ENCODE measurements at regions not wholly inside any gene's neighbourhood (a gene's known extent, or its start where the extent isn't known, plus 50 kb on each side); places are given as distances from the start of the nearest gene placed in this dataset.

DNA sequence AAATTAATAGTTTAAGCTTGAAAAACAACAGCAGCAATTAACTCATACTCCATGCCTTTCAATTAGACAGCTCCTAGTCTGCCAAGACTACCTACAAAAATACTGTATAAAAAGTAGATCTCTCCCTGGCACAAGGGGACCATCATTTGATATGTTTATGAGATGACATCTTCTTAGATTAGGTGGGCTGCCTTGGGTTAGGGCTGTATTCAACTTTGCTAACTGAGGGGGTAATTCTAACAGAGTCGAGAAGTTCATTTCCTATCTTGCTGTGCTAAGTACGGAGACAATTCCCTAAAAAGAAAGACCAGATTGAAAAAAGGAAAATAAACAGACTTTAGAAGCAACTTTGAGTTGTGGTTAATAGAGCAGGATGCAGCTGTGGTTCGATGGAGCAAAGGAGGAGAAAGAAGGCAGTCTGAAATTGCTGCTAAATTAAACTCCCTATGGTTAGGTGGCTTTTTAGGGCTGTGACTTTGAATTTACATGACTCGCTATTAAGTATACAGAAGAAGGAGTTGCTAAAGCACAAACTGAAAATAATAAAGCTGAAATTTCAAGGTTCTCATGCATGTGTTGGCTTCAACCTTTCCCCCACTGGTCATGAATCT is 75.4 kb downstream of the CDC7 start:
- no peak for DNase-seq (ENCODE audit: low spot score)

- no peak for DNase-seq (ENCODE audit: low spot score)
These were observed 77.9 kb downstream of the CDC7 start for GRCh38 chr1:91578320-91579109.

- DNase-seq (ENCODE audit: low spot score): no peak
These were observed 79.1 kb downstream of the CDC7 start for GRCh38 chr1:91579658-91580228.

DNA sequence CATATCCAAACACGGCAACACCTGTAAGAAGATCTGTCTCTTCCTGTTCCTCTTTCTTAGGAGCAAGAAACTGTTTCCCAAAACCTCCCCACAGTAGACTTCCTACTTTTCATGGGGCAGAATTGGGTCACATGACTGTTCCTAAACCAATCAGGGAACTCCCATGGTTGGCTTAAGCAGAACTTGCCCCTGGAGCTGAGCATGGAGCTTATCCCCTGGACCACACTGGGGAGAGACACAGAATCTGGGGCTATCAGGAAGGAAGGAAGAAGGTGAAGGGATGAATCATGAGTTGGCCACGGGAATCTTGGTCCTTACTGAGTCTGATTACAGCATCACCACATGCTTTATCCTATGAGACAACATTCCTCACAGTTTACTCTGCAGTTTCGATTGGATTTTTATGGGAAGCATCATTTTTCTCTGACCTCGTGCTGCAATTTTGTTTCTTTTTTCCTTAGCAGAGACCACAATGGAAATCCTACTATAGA is 81.8 kb downstream of the CDC7 start:
- DNase-seq (ENCODE audit: low spot score): peak; percentile 92

GRCh38 chr1:91583326-91583755 is 82.7 kb downstream of the CDC7 start:
- DNase-seq (ENCODE audit: low spot score): peak; percentile 59

DNA sequence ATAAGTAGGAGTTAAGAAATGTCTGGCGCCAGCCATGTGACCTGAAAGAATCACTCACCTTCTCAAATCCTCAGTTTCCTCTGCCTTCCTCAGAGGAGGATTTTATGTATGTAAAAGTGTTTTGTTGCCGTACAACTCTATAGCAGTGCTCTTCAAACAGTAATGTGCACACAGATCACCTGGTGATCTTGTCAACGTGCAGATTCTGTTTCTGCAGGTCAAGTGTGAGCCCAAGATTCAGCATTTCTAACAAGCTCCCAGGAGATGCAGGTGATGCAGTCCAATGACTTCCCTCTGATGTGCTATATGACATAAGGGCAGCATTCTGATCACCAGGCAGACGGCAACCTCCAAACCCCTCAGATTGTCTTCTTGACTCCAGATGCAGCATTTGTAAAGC is 83.7 kb downstream of the CDC7 start:
- no peak for DNase-seq (ENCODE audit: low spot score)

GRCh38 chr1:91584878-91585277 is 84.2 kb downstream of the CDC7 start:
- no peak for DNase-seq (ENCODE audit: low spot score)

- DNase-seq (ENCODE audit: low spot score): no peak
These were observed 84.9 kb downstream of the CDC7 start for GRCh38 chr1:91585502-91585901.

DNA sequence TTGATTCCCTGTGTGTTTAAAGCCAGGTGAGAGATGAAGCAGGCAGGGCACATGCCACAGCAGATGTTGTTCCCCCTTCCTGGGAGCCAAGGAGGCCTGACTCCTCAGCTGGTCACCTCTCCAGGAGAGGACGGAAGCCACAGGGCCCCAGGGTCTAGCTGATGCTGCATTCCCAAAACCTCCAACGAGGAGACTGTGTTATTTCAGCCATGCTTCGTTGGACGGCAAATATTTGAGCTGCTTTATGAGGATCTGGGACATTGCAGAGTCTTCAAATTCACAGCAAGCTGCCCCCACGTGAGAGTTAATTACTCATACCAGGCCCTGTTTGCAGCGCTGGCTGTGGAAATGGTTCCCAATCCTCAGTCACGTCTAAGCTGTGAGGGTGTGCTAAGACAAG is 85.3 kb downstream of the CDC7 start:
- no peak for DNase-seq (ENCODE audit: low spot score)

DNA sequence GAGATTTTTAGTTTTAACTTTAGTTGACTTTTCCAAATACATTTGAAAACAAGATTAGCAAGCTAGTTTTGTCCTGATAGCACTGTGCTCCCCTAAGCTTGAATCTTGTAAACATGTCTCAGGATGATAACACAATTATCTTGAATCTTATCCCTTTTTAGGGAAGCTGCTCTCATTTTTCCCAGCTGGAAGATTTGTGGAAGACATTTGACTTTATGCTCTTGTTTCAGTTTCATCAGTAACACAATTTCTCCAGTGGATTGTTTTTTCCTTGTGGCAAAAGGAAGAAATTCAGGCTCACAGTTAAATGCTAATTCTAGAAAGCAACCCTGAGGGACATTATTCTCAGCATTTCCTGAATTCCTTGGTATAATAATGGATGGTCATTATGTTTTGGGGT is 88.8 kb downstream of the CDC7 start:
- no peak for DNase-seq (ENCODE audit: low spot score)

DNA sequence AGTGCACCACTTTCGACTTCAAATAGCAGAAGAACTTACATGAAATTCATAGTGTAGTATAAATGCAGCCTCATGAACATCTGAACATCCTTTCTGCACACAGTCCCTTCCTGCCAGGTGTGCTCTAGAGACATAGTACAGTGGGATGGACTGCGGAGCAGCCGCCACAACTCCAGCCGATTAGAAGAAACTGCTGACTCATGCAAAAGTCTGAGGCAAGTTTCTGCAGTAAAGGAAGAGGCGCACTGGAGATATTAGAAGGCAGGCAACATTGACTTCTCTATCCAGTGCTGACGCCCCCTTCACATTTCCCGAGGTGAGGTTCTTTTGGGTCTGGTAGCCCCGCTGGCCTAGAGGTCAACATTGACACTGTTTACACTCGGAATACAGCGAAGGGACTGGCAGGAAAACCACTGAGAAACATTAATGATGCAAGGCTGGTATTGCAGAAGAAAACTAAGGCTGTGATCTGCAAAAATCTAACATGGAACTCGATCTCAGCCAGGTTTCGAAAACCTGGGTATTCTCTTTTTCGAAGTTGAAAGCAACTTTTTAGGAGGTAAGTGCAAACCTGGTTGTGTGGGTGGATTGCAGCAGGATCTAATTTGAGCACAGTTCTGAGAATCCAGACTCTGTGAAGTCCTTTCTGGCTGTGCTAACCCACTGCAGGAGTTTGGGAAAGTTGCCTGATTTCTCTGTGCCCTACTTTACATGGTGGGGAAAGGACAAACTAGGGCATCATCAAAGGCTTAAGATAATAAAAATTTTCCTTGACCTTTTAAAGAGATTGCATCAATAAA is 90.7 kb downstream of the CDC7 start:
- DNase-seq (ENCODE audit: low spot score): no peak

DNA sequence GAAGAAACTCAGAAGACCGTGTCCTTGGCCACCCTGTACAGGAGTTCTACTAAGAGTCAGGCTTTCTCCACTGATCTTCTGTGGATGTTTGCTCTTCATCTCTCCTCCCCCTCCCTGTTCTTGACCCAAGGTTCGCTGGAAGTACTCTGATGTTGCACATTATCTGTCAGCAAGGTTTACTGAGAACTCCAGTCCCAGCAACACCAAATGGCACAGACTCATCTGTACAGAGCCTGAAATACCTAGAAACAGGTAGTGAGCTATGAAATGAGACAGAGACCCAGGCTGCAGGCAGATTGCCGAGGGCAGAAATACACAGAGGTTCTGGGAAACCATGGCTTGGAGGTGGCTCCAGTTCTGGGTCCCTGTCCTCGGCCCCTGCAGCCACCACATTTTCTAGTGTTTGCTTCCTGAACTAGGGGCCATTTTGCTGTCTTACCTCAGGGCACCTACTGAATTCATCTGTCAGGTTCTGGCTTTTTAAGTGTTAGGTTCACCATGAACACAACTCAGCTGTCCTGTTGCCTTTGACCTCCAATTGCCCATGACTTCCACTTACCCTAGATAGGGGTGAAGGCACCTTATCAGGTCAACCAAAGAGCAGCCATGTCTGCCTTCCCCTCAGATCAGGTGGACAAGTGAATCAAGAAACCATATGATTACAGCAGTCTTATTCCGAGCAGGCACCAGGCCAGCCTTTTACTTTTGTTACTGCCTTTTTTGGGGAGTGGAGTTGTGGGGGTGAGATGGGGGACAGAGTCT is 92.2 kb downstream of the CDC7 start:
- DNase-seq (ENCODE audit: low spot score): no peak

- no peak for DNase-seq (ENCODE audit: low spot score)
These were observed 93.9 kb downstream of the CDC7 start for GRCh38 chr1:91594383-91595055.

DNA sequence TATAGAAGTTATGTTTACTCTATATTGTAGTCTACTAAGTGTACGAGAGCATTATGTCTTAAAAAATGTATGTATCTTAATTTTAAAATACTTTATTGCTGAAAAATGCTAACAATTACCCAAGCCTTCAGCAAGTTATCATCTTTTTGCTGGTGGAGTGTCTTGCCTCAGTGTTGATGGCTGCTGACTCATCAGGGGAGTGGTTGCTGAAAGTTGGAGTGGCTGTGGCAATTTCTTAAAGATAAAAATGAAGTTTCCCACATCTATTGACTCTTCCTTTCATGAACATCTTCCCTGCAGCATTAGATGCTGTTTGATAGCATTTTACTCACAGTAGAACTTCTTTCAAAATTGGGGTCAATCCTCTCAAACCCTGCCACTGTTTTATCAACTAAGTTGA is 95.8 kb downstream of the CDC7 start:
- DNase-seq (ENCODE audit: low spot score): no peak

DNA sequence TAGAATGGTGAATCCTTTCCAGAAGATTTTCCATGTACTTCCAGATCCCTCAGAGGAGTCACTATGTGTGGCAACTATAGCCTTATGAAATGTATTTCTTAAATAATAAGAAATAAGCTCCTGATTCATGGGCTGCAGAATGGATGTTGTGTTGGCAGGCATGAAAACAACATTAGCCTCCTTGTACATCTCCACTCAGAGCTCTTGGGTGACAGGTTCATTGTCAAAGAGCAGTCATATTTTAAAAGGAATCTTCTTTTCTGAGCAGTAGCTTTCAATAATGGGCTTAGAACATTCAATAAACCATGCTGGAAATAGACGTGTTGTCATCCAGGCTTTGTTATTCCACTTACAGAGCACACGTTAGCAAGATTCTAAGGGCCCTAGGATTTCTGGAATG is 96.6 kb downstream of the CDC7 start:
- no peak for DNase-seq (ENCODE audit: low spot score)

DNA sequence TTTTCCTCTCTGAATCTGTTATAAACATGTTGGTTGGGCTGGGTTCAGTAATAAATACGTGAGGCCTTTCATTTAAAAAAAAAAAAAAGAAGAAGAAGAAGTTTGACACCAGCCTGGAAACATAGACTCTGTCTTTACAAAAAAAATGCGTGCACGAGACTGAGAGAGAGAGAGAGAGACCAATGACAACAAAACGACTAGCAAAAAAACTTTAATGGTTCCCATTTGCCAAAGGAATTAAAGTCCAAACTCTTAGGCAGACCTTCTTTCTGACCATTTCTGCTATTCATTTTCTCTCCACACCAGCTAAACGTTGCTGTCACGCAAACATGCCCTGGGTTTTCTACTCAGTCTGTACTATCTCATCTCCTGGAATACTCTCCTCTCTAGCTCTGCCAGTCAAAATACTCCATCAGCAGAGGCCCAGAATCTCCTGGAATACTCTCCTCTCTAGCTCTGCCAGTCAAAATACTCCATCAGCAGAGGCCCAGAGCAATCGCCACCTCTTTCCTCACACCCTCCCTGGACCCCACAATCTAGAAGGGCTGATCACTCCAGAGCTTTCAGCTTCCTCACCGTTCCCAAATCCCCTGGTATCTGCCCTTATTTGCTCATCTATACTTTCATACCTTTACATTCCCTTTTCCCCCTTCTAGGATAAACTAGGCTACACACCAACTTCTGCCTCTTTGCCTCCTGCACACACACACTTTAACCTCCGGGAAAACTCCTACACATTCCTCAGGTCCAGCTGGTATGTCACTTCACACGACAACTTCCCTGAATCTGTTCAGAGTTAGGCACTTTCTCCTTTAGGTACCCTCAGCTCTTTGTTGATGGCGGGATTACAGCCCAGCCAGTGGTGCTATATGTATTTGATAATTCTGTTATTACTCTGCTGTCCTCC is 100.0 kb downstream of the CDC7 start:
- no peak for DNase-seq (ENCODE audit: low spot score)

GRCh38 chr1:91601554-91602376 is 101.1 kb downstream of the CDC7 start:
- DNase-seq (ENCODE audit: low spot score): peak; percentile 38

GRCh38 chr1:91603409-91603808 is 102.8 kb downstream of the CDC7 start:
- no peak for DNase-seq (ENCODE audit: low spot score)

GRCh38 chr1:91604632-91605031 is 104.0 kb downstream of the CDC7 start:
- no peak for DNase-seq (ENCODE audit: low spot score)

All from A172 (cell line).